ENCODE measurements at regions not wholly inside any gene's neighbourhood (a gene's known extent, or its start where the extent isn't known, plus 50 kb on each side); places are given as distances from the start of the nearest gene placed in this dataset.

GRCh38 chr21:19461481-19462205 lies 1058.1 kb upstream of the TMPRSS15 start:
- TF ChIP-seq CTCF (IDR thresholded peaks at IDR 0.05), result no peak
- no peak for TF ChIP-seq POLR2A (IDR thresholded peaks at IDR 0.05)

All from heart left ventricle (tissue), 13 donors.